ENCODE measurements at regions not wholly inside any gene's neighbourhood (a gene's known extent, or its start where the extent isn't known, plus 50 kb on each side); places are given as distances from the start of the nearest gene placed in this dataset.

GRCh38 chr14:29320286-29320685 is 553.7 kb downstream of the FOXG1 start:
- no peaks in the 10 kb centered on the region for H3K27me3 Mint-ChIP-seq
- peaks cover 26% of the 10 kb centered on the region for H3K9me3 Mint-ChIP-seq
- ChIA-PET CTCF (no interaction called here), POLR2A (no interaction called here)
- no peaks in the 10 kb centered on the region for H3K4me1 Mint-ChIP-seq
- no peak overlapping the region for H3K27ac Mint-ChIP-seq
- no peak overlapping the region for H3K4me3 Mint-ChIP-seq
- DNase-seq, result no peak
- no peaks in the 10 kb centered on the region for H3K36me3 Mint-ChIP-seq (ENCODE audit: low read depth)

- Mint-ChIP-seq H3K4me1 (no peaks in the 10 kb centered on the region), H3K27me3 (no peaks in the 10 kb centered on the region), H3K4me3 (no peak overlapping the region), H3K36me3 (ENCODE audit: low read depth) (no peaks in the 10 kb centered on the region), H3K27ac (no peak overlapping the region), H3K9me3 (peaks cover 26% of the 10 kb centered on the region)
- ChIA-PET CTCF (no interaction called here), POLR2A (no interaction called here)
- DNase-seq, result no peak
Observed at GRCh38 chr14:29321646-29322045, 555.1 kb downstream of the FOXG1 start.

- H3K4me1 Mint-ChIP-seq, result no peaks in the 10 kb centered on the region
- POLR2A ChIA-PET, result no interaction called here
- H3K27me3 Mint-ChIP-seq, result no peaks in the 10 kb centered on the region
- DNase-seq, result no peak
- H3K36me3 Mint-ChIP-seq (ENCODE audit: low read depth), result no peaks in the 10 kb centered on the region
- H3K9me3 Mint-ChIP-seq, result peaks cover 6% of the 10 kb centered on the region
- CTCF ChIA-PET, result no interaction called here
- no peak overlapping the region for H3K4me3 Mint-ChIP-seq
- H3K27ac Mint-ChIP-seq, result no peak overlapping the region
Observed at GRCh38 chr14:29339494-29340172, 573.0 kb downstream of the FOXG1 start.

GRCh38 chr14:29348504-29348903 is 579.1 kb downstream of the PRKD1 start:
- Mint-ChIP-seq H3K27ac (no peak overlapping the region), H3K36me3 (ENCODE audit: low read depth) (no peaks in the 10 kb centered on the region), H3K27me3 (no peaks in the 10 kb centered on the region), H3K9me3 (peaks cover 4% of the 10 kb centered on the region), H3K4me1 (no peaks in the 10 kb centered on the region), H3K4me3 (no peak overlapping the region)
- CTCF ChIA-PET, result no interaction called here
- DNase-seq, result no peak
- POLR2A ChIA-PET, result no interaction called here

GRCh38 chr14:29350496-29350895 is 577.2 kb downstream of the PRKD1 start:
- Mint-ChIP-seq H3K4me3 (no peak overlapping the region), H3K27ac (no peak overlapping the region), H3K36me3 (ENCODE audit: low read depth) (no peaks in the 10 kb centered on the region), H3K4me1 (no peaks in the 10 kb centered on the region), H3K9me3 (peaks cover 4% of the 10 kb centered on the region), H3K27me3 (no peaks in the 10 kb centered on the region)
- CTCF ChIA-PET, result no interaction called here
- DNase-seq, result no peak
- POLR2A ChIA-PET, result no interaction called here

- no peaks in the 10 kb centered on the region for H3K27me3 Mint-ChIP-seq
- DNase-seq, result no peak
- H3K27ac Mint-ChIP-seq, result no peak overlapping the region
- no peaks in the 10 kb centered on the region for H3K4me1 Mint-ChIP-seq
- no peaks in the 10 kb centered on the region for H3K36me3 Mint-ChIP-seq (ENCODE audit: low read depth)
- CTCF ChIA-PET, result interaction anchor here (0.8 kb wide), 1 partner anchor 133 kb away, joined by 4 read pairs; no protein-coding TSS in a partner anchor
- no peak overlapping the region for H3K4me3 Mint-ChIP-seq
- POLR2A ChIA-PET, result no interaction called here
- peaks cover 3% of the 10 kb centered on the region for H3K9me3 Mint-ChIP-seq
Observed at GRCh38 chr14:29351996-29352705, 575.5 kb downstream of the PRKD1 start.

GRCh38 chr14:29352706-29353080 is 575.0 kb downstream of the PRKD1 start:
- no peaks in the 10 kb centered on the region for H3K4me1 Mint-ChIP-seq
- no peaks in the 10 kb centered on the region for H3K9me3 Mint-ChIP-seq
- no peaks in the 10 kb centered on the region for H3K36me3 Mint-ChIP-seq (ENCODE audit: low read depth)
- no peak overlapping the region for H3K4me3 Mint-ChIP-seq
- DNase-seq, result no peak
- no peaks in the 10 kb centered on the region for H3K27me3 Mint-ChIP-seq
- no peak overlapping the region for H3K27ac Mint-ChIP-seq
- POLR2A ChIA-PET, result no interaction called here
- CTCF ChIA-PET, result no interaction called here

GRCh38 chr14:29353513-29353912 is 574.1 kb downstream of the PRKD1 start:
- H3K4me1 Mint-ChIP-seq, result no peaks in the 10 kb centered on the region
- H3K27ac Mint-ChIP-seq, result no peak overlapping the region
- ChIA-PET POLR2A (no interaction called here), CTCF (no interaction called here)
- H3K9me3 Mint-ChIP-seq, result peaks cover 2% of the 10 kb centered on the region
- no peak for DNase-seq
- no peaks in the 10 kb centered on the region for H3K36me3 Mint-ChIP-seq (ENCODE audit: low read depth)
- H3K4me3 Mint-ChIP-seq, result no peak overlapping the region
- no peaks in the 10 kb centered on the region for H3K27me3 Mint-ChIP-seq

- ChIA-PET CTCF (no interaction called here), POLR2A (no interaction called here)
- Mint-ChIP-seq H3K36me3 (ENCODE audit: low read depth) (no peaks in the 10 kb centered on the region), H3K4me1 (no peaks in the 10 kb centered on the region), H3K27ac (no peak overlapping the region), H3K4me3 (no peak overlapping the region), H3K27me3 (no peaks in the 10 kb centered on the region), H3K9me3 (peaks cover 2% of the 10 kb centered on the region)
- DNase-seq, result no peak
Observed at GRCh38 chr14:29354486-29354885, 573.2 kb downstream of the PRKD1 start.

- ChIA-PET CTCF (no interaction called here), POLR2A (no interaction called here)
- Mint-ChIP-seq H3K4me3 (no peak overlapping the region), H3K9me3 (peaks cover 2% of the 10 kb centered on the region), H3K4me1 (no peaks in the 10 kb centered on the region), H3K27ac (no peak overlapping the region), H3K27me3 (no peaks in the 10 kb centered on the region), H3K36me3 (ENCODE audit: low read depth) (no peaks in the 10 kb centered on the region)
- DNase-seq, result no peak
Observed at GRCh38 chr14:29355331-29355730, 572.3 kb downstream of the PRKD1 start.

GRCh38 chr14:29355846-29356245 is 571.8 kb downstream of the PRKD1 start:
- CTCF ChIA-PET, result no interaction called here
- H3K4me3 Mint-ChIP-seq, result no peak overlapping the region
- POLR2A ChIA-PET, result no interaction called here
- H3K27ac Mint-ChIP-seq, result no peak overlapping the region
- no peaks in the 10 kb centered on the region for H3K27me3 Mint-ChIP-seq
- no peaks in the 10 kb centered on the region for H3K36me3 Mint-ChIP-seq (ENCODE audit: low read depth)
- H3K9me3 Mint-ChIP-seq, result peaks cover 2% of the 10 kb centered on the region
- no peak for DNase-seq
- H3K4me1 Mint-ChIP-seq, result no peaks in the 10 kb centered on the region

- ChIA-PET CTCF (no interaction called here), POLR2A (no interaction called here)
- no peak overlapping the region for H3K4me3 Mint-ChIP-seq
- no peak overlapping the region for H3K27ac Mint-ChIP-seq
- peaks cover 4% of the 10 kb centered on the region for H3K9me3 Mint-ChIP-seq
- H3K27me3 Mint-ChIP-seq, result no peaks in the 10 kb centered on the region
- H3K4me1 Mint-ChIP-seq, result no peaks in the 10 kb centered on the region
- no peaks in the 10 kb centered on the region for H3K36me3 Mint-ChIP-seq (ENCODE audit: low read depth)
- DNase-seq, result no peak
Observed at GRCh38 chr14:29360656-29361055, 567.0 kb downstream of the PRKD1 start.

GRCh38 chr14:29370024-29370423 is 557.6 kb downstream of the PRKD1 start:
- ChIA-PET POLR2A (no interaction called here), CTCF (no interaction called here)
- DNase-seq, result no peak
- Mint-ChIP-seq H3K9me3 (no peaks in the 10 kb centered on the region), H3K4me1 (no peaks in the 10 kb centered on the region), H3K27me3 (no peaks in the 10 kb centered on the region), H3K36me3 (ENCODE audit: low read depth) (no peaks in the 10 kb centered on the region), H3K4me3 (no peak overlapping the region), H3K27ac (no peak overlapping the region)

- H3K4me1 Mint-ChIP-seq, result no peaks in the 10 kb centered on the region
- CTCF ChIA-PET, result no interaction called here
- H3K27ac Mint-ChIP-seq, result no peak overlapping the region
Observed at GRCh38 chr14:29376237-29376636, 551.4 kb downstream of the PRKD1 start.

More at GRCh38 chr14:29376237-29376636, 551.4 kb downstream of the PRKD1 start:
- H3K4me3 Mint-ChIP-seq, result no peak overlapping the region
- H3K36me3 Mint-ChIP-seq (ENCODE audit: low read depth), result no peaks in the 10 kb centered on the region
- H3K9me3 Mint-ChIP-seq, result no peaks in the 10 kb centered on the region
- POLR2A ChIA-PET, result no interaction called here
- no peaks in the 10 kb centered on the region for H3K27me3 Mint-ChIP-seq
- no peak for DNase-seq
